Peyer's patch (tissue), 4 donors: ENCODE measurements at regions not wholly inside any gene's neighbourhood (a gene's known extent, or its start where the extent isn't known, plus 50 kb on each side); places are given as distances from the start of the nearest gene placed in this dataset.
"Not testable (repeated sequence)": the region's sequence is repeated elsewhere in the genome, so short reads cannot be mapped to it uniquely, and the experiment has no call there.

Experiments
- POLR2A ChIP-seq, 2 donors: fragments of 450-650 bp; IDR thresholded peaks; one replicate each; pipeline ENCODE4 v1.5.1; 2017; ENCODE audit warnings: antibody characterized with exemption in 2 of 2, mild to moderate bottlenecking in 2 of 2, moderate library complexity in 2 of 2
- TF ChIP-seq, protein P1 (sequence below), 6 experiments: fragments of 450-650 bp in 4 of 6; fragments of 200-600 bp in 2 of 6; sonication (generic) in 1 of 6; IDR thresholded peaks; one replicate each; pipeline ENCODE4 v1.5.1; 2017 to 2019; ENCODE audit warnings: antibody characterized with exemption in 6 of 6, mild to moderate bottlenecking in 3 of 6, moderate library complexity in 1 of 6

DNA sequence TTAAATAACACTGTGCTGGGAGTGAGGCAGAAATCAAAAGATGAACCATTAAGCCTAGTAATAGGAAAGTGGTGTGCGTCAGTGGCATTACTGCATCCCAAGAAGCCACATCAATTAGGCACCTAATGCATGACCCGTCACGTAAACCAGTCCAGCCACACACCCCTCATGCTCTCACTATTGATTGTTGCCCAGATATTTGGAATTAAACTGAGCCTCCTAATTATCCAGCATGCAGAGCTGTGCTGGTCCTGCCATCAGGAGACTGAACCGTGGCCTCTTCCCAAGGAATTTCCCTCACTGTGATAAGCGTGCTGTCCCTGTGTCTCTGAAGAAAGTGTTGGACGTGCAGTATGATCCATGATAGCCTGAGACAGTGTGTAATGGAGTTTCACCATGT lies 270.6 kb upstream of the SLC14A2 start:
- TF ChIP-seq, protein P1, sequence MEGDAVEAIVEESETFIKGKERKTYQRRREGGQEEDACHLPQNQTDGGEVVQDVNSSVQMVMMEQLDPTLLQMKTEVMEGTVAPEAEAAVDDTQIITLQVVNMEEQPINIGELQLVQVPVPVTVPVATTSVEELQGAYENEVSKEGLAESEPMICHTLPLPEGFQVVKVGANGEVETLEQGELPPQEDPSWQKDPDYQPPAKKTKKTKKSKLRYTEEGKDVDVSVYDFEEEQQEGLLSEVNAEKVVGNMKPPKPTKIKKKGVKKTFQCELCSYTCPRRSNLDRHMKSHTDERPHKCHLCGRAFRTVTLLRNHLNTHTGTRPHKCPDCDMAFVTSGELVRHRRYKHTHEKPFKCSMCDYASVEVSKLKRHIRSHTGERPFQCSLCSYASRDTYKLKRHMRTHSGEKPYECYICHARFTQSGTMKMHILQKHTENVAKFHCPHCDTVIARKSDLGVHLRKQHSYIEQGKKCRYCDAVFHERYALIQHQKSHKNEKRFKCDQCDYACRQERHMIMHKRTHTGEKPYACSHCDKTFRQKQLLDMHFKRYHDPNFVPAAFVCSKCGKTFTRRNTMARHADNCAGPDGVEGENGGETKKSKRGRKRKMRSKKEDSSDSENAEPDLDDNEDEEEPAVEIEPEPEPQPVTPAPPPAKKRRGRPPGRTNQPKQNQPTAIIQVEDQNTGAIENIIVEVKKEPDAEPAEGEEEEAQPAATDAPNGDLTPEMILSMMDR (IDR thresholded peaks at IDR 0.05), result not testable (repeated sequence)
- not testable (repeated sequence) for TF ChIP-seq POLR2A (IDR thresholded peaks at IDR 0.05)
